Adrenal gland (tissue), 5 donors: ENCODE measurements at regions not wholly inside any gene's neighbourhood (a gene's known extent, or its start where the extent isn't known, plus 50 kb on each side); places are given as distances from the start of the nearest gene placed in this dataset.

Experiments
- POLR2A ChIP-seq, 2 donors: fragments of 450-650 bp; IDR thresholded peaks; one replicate each; pipeline ENCODE4 v1.6.1; 2017; ENCODE audit warnings: antibody characterized with exemption in 2 of 2, mild to moderate bottlenecking in 2 of 2, moderate library complexity in 1 of 2
- TF ChIP-seq, protein P1 (sequence below), 6 experiments: fragments of 450-650 bp in 4 of 6; fragments of 200-600 bp in 2 of 6; sonication (generic) in 1 of 6; IDR thresholded peaks; 1 replicate in 5 of 6; 2 replicates in 1 of 6; pipeline versions ENCODE4 v1.5.1 to v1.8.0; 2016 to 2021; ENCODE audit warnings: antibody characterized with exemption in 6 of 6, mild to moderate bottlenecking in 2 of 6, moderate library complexity in 1 of 6
- donor health status: DM: no; HTN: no; CAD: no.

GRCh38 chr4:97334348-97334747 lies 808.9 kb downstream of the STPG2 start:
- TF ChIP-seq, protein P1, sequence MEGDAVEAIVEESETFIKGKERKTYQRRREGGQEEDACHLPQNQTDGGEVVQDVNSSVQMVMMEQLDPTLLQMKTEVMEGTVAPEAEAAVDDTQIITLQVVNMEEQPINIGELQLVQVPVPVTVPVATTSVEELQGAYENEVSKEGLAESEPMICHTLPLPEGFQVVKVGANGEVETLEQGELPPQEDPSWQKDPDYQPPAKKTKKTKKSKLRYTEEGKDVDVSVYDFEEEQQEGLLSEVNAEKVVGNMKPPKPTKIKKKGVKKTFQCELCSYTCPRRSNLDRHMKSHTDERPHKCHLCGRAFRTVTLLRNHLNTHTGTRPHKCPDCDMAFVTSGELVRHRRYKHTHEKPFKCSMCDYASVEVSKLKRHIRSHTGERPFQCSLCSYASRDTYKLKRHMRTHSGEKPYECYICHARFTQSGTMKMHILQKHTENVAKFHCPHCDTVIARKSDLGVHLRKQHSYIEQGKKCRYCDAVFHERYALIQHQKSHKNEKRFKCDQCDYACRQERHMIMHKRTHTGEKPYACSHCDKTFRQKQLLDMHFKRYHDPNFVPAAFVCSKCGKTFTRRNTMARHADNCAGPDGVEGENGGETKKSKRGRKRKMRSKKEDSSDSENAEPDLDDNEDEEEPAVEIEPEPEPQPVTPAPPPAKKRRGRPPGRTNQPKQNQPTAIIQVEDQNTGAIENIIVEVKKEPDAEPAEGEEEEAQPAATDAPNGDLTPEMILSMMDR (IDR thresholded peaks at IDR 0.05) = no peak
- TF ChIP-seq POLR2A (IDR thresholded peaks at IDR 0.05) = no peak
